ENCODE measurements at regions not wholly inside any gene's neighbourhood (a gene's known extent, or its start where the extent isn't known, plus 50 kb on each side); places are given as distances from the start of the nearest gene placed in this dataset.

DNA sequence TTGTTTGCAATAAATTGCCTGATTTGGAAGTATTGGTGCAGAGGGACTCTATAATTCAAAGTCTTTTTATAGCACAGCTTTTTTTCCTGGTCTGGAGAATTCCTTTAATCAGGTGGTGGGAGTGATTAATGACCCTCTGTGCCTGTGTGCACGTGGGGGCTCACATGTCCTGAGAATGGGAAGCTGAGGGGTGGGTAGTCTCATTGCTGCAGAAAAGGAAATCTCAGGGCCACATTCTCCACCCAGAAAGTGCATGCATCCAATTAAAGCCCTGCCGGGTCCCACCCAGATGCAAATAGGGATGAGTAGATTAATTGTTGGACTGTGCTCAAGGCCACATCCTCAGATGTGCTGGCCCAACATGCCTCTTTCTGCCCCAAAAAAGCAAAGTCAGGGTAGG, 324.7 kb downstream of the CXCL12 start:
- TF ChIP-seq, protein P1, sequence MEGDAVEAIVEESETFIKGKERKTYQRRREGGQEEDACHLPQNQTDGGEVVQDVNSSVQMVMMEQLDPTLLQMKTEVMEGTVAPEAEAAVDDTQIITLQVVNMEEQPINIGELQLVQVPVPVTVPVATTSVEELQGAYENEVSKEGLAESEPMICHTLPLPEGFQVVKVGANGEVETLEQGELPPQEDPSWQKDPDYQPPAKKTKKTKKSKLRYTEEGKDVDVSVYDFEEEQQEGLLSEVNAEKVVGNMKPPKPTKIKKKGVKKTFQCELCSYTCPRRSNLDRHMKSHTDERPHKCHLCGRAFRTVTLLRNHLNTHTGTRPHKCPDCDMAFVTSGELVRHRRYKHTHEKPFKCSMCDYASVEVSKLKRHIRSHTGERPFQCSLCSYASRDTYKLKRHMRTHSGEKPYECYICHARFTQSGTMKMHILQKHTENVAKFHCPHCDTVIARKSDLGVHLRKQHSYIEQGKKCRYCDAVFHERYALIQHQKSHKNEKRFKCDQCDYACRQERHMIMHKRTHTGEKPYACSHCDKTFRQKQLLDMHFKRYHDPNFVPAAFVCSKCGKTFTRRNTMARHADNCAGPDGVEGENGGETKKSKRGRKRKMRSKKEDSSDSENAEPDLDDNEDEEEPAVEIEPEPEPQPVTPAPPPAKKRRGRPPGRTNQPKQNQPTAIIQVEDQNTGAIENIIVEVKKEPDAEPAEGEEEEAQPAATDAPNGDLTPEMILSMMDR (conservative IDR thresholded peaks at IDR 0.05; ENCODE audit: low read depth, low read length) = no peak
- no peak for DNase-seq (ENCODE audit: low read depth)
- H3K4me3 ChIP-seq (ENCODE audit: low read length) = no peak overlapping the region

GRCh38 chr10:44058259-44058658, 326.6 kb downstream of the CXCL12 start:
- no peak overlapping the region for H3K4me3 ChIP-seq (ENCODE audit: low read length)
- TF ChIP-seq, protein P1 (conservative IDR thresholded peaks at IDR 0.05; ENCODE audit: low read depth, low read length) = no peak
- no peak for DNase-seq (ENCODE audit: low read depth)

- DNase-seq (ENCODE audit: low read depth) = no peak
- H3K4me3 ChIP-seq (ENCODE audit: low read length) = no peak overlapping the region
- TF ChIP-seq, protein P1 (conservative IDR thresholded peaks at IDR 0.05; ENCODE audit: low read depth, low read length) = no peak
These were observed 327.7 kb downstream of the CXCL12 start for GRCh38 chr10:44056967-44057805.

GRCh38 chr10:44056206-44056605, 328.7 kb downstream of the CXCL12 start:
- TF ChIP-seq, protein P1 (conservative IDR thresholded peaks at IDR 0.05; ENCODE audit: low read depth, low read length) = no peak
- DNase-seq (ENCODE audit: low read depth) = no peak

DNA sequence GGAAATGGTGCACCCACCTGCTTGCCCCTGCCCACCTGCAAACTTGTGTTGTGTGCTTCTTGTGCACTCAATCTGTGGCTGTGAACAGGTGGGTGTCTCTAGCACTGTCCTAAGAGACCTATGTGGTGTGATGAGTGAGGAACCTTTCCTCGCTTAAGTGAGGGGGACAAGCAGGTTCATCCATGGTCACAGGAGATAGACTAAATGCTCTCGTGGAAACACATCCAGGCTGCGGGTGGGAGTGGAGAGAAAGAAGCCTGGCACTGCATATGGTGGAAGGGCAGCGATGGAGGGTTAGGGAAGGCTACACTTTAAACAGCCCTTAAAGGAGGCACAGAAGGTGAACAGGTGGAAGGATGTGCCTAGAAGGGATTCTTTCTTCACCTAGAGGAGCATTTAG, 330.9 kb downstream of the CXCL12 start:
- H3K4me3 ChIP-seq (ENCODE audit: low read length) = no peak overlapping the region
- TF ChIP-seq, protein P1 (conservative IDR thresholded peaks at IDR 0.05; ENCODE audit: low read depth, low read length) = no peak
- DNase-seq (ENCODE audit: low read depth) = no peak

More at GRCh38 chr10:44056206-44056605, 328.7 kb downstream of the CXCL12 start:
- no peak overlapping the region for H3K4me3 ChIP-seq (ENCODE audit: low read length)

GRCh38 chr10:44053391-44053790, 331.5 kb downstream of the CXCL12 start:
- TF ChIP-seq, protein P1 (conservative IDR thresholded peaks at IDR 0.05; ENCODE audit: low read depth, low read length) = no peak
- no peak overlapping the region for H3K4me3 ChIP-seq (ENCODE audit: low read length)
- DNase-seq (ENCODE audit: low read depth) = no peak
